ENCODE measurements at regions not wholly inside any gene's neighbourhood (a gene's known extent, or its start where the extent isn't known, plus 50 kb on each side); places are given as distances from the start of the nearest gene placed in this dataset.

DNA sequence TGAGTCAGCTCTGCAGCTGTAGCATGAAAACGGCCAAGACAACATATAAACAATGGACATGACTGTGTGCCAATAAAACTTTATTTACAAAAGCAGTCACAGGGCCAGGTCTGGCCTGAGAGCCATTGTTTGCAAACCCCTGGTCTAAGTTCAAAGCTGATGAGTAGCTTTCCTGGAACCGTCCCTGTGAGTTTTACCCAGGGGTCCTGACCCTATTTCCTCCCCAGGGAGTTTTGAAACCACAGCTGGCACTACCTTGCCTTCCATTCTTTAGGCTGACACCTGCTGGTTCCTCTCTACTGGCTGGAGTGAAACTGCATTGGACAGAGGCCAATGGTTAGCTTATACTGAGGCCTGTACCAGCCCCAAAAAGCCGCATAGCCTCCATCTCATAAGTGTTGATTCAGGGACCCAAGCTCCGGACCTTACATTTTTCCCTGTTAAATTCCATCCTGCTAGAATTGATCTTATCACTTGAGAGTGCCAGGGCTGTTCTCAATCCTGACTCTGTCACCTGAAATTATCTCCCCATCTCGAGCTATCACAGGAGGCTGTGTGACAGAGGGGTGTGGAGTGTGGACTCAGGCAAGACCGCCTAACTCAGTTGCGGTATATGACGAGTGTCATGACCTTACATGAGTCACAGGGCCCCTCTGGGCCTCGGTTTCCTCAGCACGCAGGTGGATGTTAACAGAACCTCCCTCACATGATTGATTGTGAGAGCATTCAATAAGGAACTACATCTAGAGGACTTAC lies 343.6 kb downstream of the NPHP4 start:
- Mint-ChIP-seq H3K4me3 (no peak overlapping the region), H3K4me1 (no peaks in the 10 kb centered on the region), H3K36me3 (no peaks in the 10 kb centered on the region), H3K9me3 (peaks cover 9 to 27% (median 14%) of the 10 kb centered on the region in 7 donors), H3K27me3 (ENCODE audit: low read depth in 3 of 3) (peaks cover 13 to 19% (median 19%) of the 10 kb centered on the region in 3 donors), H3K27ac (peak overlapping the region in 1 of 7 donors; percentile 46)
- H2AFZ ChIP-seq (ENCODE audit: insufficient read depth, low read depth, low read length, poor library complexity, severe bottlenecking) = no peak overlapping the region
- no peak for DNase-seq
- intact Hi-C loops (cut with micrococcal nuclease) = no loop called here
- H3K4me3 ChIP-seq (replicated peaks in 1 of 3; ENCODE audit: low read depth in 2 of 3, low read length in 3 of 3) = no peak overlapping the region
- H3K9ac ChIP-seq (ENCODE audit: insufficient read depth, low read length, poor library complexity, severe bottlenecking) = no peak overlapping the region
- H3K9me3 ChIP-seq (replicated peaks in 1 of 2; ENCODE audit: control insufficient read depth in 1 of 2, insufficient read depth in 1 of 2, low read length in 2 of 2) = peaks cover 0 to 15% of the 10 kb centered on the region in 2 donors
- H3K36me3 ChIP-seq (replicated peaks in 1 of 2; ENCODE audit: control insufficient read depth in 1 of 2, insufficient read depth in 2 of 2, low read length in 2 of 2) = no peaks in the 10 kb centered on the region
- H4K20me1 ChIP-seq (ENCODE audit: insufficient read depth, low read length) = no peaks in the 10 kb centered on the region
- TF ChIP-seq, protein P1, sequence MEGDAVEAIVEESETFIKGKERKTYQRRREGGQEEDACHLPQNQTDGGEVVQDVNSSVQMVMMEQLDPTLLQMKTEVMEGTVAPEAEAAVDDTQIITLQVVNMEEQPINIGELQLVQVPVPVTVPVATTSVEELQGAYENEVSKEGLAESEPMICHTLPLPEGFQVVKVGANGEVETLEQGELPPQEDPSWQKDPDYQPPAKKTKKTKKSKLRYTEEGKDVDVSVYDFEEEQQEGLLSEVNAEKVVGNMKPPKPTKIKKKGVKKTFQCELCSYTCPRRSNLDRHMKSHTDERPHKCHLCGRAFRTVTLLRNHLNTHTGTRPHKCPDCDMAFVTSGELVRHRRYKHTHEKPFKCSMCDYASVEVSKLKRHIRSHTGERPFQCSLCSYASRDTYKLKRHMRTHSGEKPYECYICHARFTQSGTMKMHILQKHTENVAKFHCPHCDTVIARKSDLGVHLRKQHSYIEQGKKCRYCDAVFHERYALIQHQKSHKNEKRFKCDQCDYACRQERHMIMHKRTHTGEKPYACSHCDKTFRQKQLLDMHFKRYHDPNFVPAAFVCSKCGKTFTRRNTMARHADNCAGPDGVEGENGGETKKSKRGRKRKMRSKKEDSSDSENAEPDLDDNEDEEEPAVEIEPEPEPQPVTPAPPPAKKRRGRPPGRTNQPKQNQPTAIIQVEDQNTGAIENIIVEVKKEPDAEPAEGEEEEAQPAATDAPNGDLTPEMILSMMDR (IDR thresholded peaks at IDR 0.05) = no peak
- H3K79me2 ChIP-seq (ENCODE audit: insufficient read depth, low read length) = no peaks in the 10 kb centered on the region
- H3K4me1 ChIP-seq (ENCODE audit: control insufficient read depth in 1 of 2, insufficient read depth in 2 of 2, low read length in 2 of 2) = no peaks in the 10 kb centered on the region
- H3K4me2 ChIP-seq (replicated peaks; ENCODE audit: extremely low read depth, low read length, poor library complexity, severe bottlenecking) = no peak overlapping the region
- WGBS (ENCODE audit: insufficient coverage) = 74% methylated on average over 4 of the region's 10 CpGs
- no peak overlapping the region for H3K27ac ChIP-seq (ENCODE audit: low read depth in 1 of 2, low read length in 2 of 2)
- peaks cover 0 to 3% of the 10 kb centered on the region in 2 donors for H3K27me3 ChIP-seq (ENCODE audit: control insufficient read depth in 2 of 2, insufficient read depth in 2 of 2, low read length in 2 of 2)

DNA sequence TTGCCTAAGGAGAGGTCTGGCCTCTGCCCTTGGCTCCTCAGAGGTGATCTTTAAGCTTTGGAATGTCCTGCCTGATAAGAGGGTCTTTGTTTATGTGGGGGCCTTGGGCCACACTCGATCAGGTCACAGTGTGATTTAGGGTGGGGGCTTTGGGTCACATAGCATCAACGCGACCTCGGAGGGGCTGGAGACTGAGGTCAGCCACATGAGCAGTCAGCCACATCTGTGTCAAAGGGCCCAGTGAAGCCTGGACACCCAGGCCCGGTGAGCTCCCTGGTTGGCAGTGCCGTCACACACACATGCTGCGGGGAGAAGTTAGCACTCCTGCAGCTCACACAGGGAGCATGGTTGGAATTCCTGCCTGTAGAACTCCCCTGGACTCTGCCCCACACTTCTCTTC lies 345.0 kb downstream of the NPHP4 start:
- no peaks in the 10 kb centered on the region for H3K4me1 ChIP-seq (ENCODE audit: control insufficient read depth in 1 of 2, insufficient read depth in 2 of 2, low read length in 2 of 2)
- H3K27me3 ChIP-seq (ENCODE audit: control insufficient read depth in 2 of 2, insufficient read depth in 2 of 2, low read length in 2 of 2) = peaks cover 0 to 3% of the 10 kb centered on the region in 2 donors
- no peaks in the 10 kb centered on the region for H3K36me3 ChIP-seq (replicated peaks in 1 of 2; ENCODE audit: control insufficient read depth in 1 of 2, insufficient read depth in 2 of 2, low read length in 2 of 2)
- Mint-ChIP-seq H3K27ac (no peak overlapping the region), H3K4me3 (no peak overlapping the region), H3K36me3 (no peaks in the 10 kb centered on the region), H3K4me1 (no peaks in the 10 kb centered on the region), H3K27me3 (ENCODE audit: low read depth in 3 of 3) (peaks cover 9 to 14% (median 13%) of the 10 kb centered on the region in 3 donors), H3K9me3 (peaks cover 9 to 27% (median 14%) of the 10 kb centered on the region in 7 donors)
- H3K4me3 ChIP-seq (replicated peaks in 1 of 3; ENCODE audit: low read depth in 2 of 3, low read length in 3 of 3) = no peak overlapping the region
- no peak overlapping the region for H3K9ac ChIP-seq (ENCODE audit: insufficient read depth, low read length, poor library complexity, severe bottlenecking)
- intact Hi-C loops (cut with micrococcal nuclease) = no loop called here
- TF ChIP-seq, protein P1 (IDR thresholded peaks at IDR 0.05) = no peak
- no peak overlapping the region for H2AFZ ChIP-seq (ENCODE audit: insufficient read depth, low read depth, low read length, poor library complexity, severe bottlenecking)
- DNase-seq = no peak
- H3K9me3 ChIP-seq (replicated peaks in 1 of 2; ENCODE audit: control insufficient read depth in 1 of 2, insufficient read depth in 1 of 2, low read length in 2 of 2) = peaks cover 0 to 15% of the 10 kb centered on the region in 2 donors
- H4K20me1 ChIP-seq (ENCODE audit: insufficient read depth, low read length) = no peaks in the 10 kb centered on the region
- 81% methylated on average over 4 of the region's 7 CpGs for WGBS (ENCODE audit: insufficient coverage)
- no peak overlapping the region for H3K27ac ChIP-seq (ENCODE audit: low read depth in 1 of 2, low read length in 2 of 2)
- H3K4me2 ChIP-seq (replicated peaks; ENCODE audit: extremely low read depth, low read length, poor library complexity, severe bottlenecking) = no peak overlapping the region
- H3K79me2 ChIP-seq (ENCODE audit: insufficient read depth, low read length) = no peaks in the 10 kb centered on the region
